ENCODE measurements at regions not wholly inside any gene's neighbourhood (a gene's known extent, or its start where the extent isn't known, plus 50 kb on each side); places are given as distances from the start of the nearest gene placed in this dataset.

- no peak for DNase-seq
Measured at GRCh38 chr17:62880120-62880519, 72.0 kb upstream of the MARCHF10 start.

- DNase-seq = no peak
Measured at GRCh38 chr17:62876673-62877405, 68.7 kb upstream of the MARCHF10 start.

GRCh38 chr17:62876063-62876462, 67.9 kb upstream of the MARCHF10 start:
- DNase-seq = no peak

- DNase-seq = no peak
Measured at GRCh38 chr17:62875296-62875695, 67.2 kb upstream of the MARCHF10 start.

GRCh38 chr17:62871291-62871690, 63.2 kb upstream of the MARCHF10 start:
- no peak for DNase-seq

- DNase-seq = no peak
Measured at GRCh38 chr17:62870552-62870971, 62.4 kb upstream of the MARCHF10 start.

GRCh38 chr17:62870030-62870541, 62.0 kb upstream of the MARCHF10 start:
- no peak for DNase-seq

- no peak for DNase-seq
Measured at GRCh38 chr17:62868723-62869122, 60.6 kb upstream of the MARCHF10 start.

GRCh38 chr17:62868008-62868407, 59.9 kb upstream of the MARCHF10 start:
- no peak for DNase-seq

- no peak for DNase-seq
Measured at GRCh38 chr17:62867303-62867702, 59.2 kb upstream of the MARCHF10 start.

GRCh38 chr17:62866471-62866870, 58.4 kb upstream of the MARCHF10 start:
- DNase-seq = no peak

GRCh38 chr17:62865586-62865985, 57.5 kb upstream of the MARCHF10 start:
- DNase-seq = no peak

- no peak for DNase-seq
Measured at GRCh38 chr17:62862251-62862650, 54.1 kb upstream of the MARCHF10 start.

GRCh38 chr17:62860962-62861873, 53.1 kb upstream of the MARCHF10 start:
- no peak for DNase-seq

- DNase-seq = no peak
Measured at GRCh38 chr17:62859146-62859545, 51.0 kb upstream of the MARCHF10 start.
